HUDEP-2 (cell line): ENCODE measurements at regions not wholly inside any gene's neighbourhood (a gene's known extent, or its start where the extent isn't known, plus 50 kb on each side); places are given as distances from the start of the nearest gene placed in this dataset.

Experiments used
- DNase-seq, 76 experiments: peaks; one replicate each; lab custom pipeline; 2025; ENCODE audit not compliant: unreplicated experiment in 76 of 76; lab: John Stamatoyannopoulos, UW

DNA sequence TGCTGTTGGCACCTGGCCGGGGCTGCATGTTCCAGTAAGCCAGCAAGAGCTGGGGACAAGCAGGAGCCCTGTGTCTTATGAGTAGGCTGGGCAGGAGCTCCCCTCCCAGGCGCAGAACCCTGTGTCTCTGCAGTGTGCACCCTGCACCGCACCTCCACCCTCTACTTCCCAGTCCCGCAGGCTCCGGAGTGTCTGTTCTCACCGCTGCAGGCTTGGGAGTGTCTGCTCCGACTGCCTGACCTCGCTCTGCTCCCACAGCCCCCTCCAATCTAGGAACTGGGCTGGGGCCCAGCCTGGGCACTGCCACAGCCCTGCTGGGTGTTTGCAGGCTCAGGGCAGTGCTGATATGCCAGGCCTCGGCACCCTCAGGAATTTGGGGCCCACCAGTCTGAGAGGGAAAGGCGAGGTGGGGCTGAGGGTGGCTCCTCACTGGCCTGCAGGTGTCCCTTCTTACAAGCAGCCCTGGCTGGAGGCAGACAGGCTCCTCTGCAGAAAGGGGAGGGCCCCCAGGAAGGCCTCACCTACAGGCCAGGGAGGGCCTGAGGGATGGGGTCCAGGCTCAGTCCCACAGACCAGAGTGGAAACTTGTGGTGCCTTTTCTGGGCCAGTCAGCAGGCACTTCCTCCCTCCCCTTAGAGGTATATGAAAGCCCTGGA, 871.6 kb upstream of the GJE1 start:
- no peak for DNase-seq

DNA sequence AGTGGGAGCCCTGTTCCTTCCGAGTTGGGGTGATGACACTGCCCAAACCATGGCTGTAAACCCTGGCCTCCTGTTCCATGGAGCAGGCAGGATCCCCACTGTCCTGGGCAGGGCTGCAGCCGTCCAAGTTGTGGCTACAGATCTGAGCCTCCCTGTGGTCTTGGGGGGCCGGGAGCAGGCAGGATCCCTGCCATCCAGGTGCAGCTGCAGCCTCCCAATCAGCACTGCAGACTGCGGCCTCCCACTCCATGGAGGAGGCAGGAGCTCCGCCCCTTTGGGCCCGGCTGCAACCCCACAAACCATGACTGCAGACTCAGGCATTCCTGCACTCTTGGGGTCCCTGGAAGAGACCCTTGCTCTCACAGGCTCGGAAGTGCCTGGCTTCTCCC, 872.1 kb upstream of the GJE1 start:
- no peak for DNase-seq

DNA sequence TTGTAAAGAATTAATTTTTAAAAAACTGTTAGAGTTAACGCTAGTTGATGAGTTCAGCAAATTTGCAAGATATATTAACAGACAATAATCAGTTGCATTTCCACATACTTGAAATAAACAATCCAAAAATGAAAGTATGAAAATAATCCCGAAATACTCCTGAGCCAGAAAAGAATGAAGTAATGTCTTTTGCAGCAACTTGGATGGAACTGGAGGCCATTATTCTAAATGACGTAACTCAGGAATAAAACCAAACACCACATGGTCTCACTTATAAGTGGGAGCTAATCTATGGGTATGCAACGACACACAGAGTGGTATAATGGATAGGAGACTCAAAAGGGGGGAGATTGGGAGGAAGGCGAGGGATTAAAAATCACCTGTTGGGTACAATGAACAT, 872.9 kb upstream of the GJE1 start:
- DNase-seq: no peak

DNA sequence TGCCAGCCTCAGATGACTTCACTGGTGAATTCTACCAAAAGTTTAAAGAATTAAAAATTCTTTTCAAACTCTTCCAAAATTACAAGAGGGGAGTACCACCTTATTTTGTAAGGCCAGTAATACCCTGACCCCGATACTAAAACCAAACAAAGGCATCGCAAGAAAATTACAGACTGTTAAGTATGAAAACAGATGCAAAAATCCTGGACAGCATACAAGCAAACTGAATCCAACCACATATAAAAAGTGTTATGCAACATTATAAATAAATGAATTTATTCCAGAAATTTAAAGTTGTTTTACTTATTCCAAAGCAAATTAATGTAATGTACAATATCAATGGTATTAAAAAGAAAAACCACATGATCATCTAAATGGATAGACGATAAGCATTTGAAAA, 873.6 kb upstream of the GJE1 start:
- DNase-seq: no peak

DNA sequence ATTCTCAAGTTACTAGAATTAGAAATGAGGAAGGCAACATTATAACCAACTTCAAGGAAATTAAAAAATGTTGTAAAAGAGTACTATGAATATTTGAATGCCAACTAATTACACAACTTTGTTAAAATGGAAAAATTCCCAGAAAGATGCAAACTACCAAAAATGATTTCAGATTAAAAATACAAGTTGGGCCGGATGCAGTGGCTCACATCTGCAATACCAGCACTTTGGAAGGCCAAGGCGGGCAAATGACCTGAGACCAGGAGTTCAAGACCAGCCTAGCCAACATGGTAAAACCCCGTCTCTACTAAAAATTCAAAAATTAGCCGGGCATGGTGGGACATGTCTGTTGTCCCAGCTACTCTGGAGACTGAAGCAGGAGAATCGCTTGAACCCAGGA, 874.2 kb upstream of the GJE1 start:
- DNase-seq: no peak

DNA sequence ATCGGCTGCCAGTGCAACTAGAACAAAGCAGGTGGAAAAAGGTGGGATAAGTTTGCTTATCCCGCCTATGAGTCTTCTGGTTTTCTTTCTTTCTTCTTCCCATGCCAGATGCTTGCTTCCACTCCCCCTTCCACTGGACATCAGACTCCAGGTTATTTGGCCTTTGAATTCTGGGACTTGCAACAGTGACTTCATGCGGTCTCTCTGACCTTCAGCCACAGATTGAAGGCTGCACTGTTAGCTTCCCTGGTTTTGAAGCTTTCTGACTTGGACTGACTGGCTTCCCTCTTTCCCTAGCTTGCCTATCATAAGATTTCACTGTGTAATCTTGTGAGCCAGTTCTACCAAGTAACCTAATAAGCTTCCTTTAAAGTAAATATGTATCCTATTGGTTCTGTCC, 878.4 kb upstream of the GJE1 start:
- no peak for DNase-seq

DNA sequence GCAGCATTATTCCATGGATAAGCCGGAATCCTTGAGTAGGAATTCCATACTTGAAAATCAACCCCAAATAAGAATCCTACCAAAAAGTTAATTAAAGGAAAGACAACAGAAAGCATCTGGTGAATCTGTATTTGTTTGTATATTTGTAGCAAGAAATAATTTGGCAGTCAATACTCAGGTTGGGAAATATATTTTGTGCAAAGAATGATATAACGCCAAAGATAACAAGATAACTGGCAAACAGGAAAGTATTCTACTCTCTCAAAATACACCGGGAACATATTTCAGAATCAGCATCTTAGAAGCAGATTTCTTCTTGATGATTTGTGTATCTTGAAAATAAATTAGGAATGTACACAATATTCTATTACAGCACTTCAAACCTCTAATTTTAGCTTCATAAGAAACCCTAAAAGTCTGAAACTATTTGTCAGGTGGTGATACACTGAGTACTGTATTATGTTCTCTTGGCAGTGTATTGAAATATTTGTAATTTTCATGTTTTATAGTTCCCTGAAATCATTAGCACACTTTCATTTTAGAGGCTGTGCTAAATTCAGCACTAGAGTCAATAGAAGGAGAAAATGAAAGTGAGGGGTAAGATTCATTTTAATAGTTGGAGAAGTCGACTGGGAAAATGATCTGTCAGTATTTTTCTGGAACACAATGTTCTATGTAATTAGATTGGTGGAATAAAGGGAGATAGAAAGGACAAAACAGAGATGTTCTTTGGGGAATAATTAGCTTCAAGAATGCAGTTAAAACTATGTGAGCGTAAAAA, 879.7 kb upstream of the GJE1 start:
- no peak for DNase-seq

DNA sequence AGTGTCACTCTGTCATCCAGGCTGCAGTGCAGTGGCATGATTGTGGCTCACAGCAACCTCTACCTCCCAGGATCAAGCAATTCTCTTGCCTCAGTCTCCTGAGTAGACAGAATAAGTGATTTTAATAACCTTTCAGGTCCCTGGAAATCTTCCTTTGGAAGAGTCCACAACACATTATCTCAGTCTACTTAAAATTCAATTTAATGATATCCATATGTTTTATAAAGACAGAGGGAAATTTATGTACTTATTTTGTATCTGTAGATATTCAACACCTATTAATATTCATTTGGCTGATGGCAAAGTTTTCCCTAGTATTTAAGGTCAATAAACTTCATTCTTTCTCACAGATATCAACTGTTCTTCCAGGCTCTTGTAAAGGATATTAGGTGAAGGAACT, 881.4 kb upstream of the GJE1 start:
- no peak for DNase-seq

DNA sequence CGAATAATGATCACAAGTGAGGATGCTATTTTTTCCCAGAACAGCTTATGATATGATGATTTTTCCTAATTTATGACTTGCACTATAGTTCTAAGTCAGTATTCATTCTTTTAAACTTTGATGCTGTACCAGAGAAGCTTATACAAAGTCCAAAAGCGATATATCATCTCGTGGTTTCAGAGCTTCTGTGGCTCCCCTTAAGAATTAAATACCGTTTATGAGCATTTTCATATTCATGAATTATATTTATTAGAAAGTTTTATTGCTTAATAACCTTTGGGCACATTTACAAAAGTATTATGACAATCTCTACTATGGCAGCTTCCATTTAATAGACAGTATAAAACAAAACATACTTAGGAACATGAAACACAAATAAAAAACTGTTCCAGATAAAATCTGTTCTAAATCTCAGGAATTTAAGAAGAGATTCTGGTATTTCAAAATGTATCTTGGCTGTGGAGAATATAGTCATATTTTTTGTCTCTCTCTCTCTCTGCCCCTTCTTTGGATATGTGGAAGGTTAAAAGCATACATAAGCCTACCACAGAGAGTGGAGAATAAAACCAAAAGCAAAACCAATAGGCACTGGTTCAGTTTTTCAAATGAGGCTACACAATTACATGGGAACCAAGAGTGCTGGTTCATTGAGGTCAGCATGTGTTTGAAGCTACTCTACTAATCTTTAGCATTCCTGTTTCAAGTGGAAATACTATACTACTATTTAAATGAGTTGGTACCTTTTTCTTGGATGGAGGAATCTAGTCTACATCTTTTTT, 884.5 kb upstream of the GJE1 start:
- no peak for DNase-seq

DNA sequence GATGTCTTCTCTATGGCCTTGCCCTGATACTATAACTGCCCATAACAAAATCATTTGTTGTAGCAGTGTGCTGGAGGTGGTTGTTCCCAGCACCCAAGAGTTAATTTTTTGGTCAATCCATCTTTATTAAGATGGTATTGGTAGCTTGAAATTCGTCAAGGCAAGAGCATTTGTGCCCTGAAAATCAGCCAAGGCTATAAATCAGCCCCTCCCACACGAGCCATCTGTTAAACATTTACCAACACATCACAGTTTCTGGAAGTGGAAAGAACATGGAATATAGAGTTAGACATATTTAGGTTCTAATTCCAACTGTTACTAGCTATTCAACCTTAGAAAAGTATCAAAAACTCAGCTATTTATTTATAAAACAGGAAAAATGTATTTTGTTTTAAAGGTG, 888.4 kb upstream of the GJE1 start:
- DNase-seq: no peak

DNA sequence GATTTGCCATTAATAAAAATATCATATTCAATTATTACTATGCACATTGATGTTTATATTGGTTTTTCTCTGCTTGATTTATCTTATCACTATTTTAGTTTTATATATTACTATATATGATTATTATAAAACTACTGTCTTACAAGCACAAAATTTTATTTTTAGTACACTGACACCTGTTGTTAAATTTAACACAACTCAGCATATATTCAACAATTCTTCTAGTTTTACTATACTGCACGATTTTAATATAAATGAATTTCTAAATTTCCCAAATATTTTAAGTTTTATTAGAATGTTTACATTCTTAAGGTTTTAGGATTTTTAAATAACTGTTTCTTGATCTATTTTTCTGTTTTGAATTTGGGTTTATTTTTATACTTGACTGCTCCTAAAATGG, 889.8 kb upstream of the GJE1 start:
- DNase-seq: no peak

DNA sequence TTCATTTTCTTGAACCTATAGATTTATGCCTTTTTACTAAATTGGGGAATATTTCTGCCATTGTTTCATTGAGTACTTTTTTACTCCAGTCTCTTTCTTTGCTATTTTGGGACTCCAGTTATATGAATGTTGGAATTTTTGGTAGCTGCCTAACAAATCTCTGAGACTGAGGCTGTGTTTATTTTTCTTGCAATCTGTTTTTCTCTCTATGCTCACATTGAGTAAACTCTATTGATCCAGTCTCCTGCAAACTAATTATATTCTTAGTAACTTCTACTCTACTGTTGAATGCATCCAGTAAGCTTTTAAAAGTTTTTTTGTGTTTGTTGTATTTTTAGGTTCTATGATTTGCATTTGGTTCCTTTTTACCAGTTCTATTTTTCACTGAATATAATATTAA, 903.4 kb upstream of the GJE1 start:
- DNase-seq: no peak

DNA sequence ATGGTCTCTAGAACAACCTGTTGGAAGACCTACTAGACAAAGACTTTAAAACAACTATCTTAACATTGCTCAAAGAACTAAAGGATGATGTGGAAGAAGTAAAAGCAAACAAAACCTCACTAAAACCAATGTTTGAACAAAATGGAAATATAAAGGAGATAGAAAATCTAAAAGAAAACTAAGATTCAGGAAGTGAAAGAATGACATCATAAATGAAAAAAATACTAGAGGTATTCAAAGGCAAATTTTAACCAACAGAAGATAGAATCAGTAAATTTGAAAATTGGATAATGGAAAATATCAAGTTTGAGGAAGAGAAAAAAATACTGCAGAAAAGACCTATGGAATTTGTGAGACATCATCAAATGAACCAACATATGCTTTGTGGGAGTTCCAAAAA, 914.1 kb upstream of the GJE1 start:
- DNase-seq: no peak

DNA sequence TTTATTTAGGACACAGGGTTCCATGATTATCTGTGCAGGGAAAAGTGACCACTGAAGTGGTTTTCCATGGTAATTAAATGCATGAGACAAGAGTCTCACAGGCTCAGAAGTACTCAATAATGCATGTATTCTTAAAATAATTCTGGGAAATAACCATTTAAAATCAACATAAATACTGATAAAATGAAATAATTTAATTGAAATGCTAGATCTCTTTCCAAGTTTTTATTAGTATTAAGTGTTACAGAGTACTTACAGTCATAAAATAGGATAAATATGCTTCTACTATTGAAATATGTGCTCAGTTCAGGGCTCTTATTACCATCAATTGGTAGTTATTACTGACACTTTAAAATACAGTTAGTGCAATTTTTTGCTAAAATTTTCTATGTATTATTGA, 916.0 kb upstream of the GJE1 start:
- no peak for DNase-seq

DNA sequence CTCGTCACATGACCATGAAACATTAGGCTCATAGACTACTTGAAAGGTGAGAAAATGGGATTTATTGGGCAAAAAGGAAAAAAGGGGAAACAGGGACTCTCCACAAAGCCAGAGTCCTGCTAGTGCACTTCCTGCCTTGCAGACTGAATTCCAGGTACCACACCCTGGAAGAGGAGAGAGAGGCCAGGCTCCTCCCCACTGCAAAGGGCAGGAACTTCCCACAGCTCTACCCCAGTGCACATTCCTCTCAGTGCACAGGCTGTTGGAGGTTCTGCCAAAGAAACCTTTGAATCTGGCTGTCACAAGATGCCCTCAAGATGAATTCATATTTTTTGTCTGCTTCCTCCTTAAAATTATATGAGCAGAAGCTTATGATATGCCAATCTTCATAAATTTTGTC, 920.4 kb upstream of the GJE1 start:
- DNase-seq: no peak

DNA sequence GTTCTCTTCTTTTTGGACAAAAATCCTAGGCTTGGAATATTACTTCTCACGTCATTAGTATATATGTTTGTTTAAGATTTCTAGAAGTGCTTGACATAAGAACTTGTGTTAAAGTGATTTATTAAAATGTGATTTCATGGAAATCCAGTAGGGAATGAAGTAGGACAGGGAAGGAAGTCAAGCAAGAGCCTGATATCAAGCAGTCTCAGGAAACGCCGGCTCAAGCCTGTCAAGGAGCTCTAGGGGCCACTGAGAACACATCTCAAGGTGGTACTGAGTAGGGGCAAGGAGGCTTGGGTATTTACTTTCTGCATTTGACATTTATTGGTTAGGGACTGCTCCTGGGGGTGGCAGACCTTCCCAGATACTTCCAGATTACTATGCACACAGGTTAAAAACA, 920.9 kb upstream of the GJE1 start:
- no peak for DNase-seq

DNA sequence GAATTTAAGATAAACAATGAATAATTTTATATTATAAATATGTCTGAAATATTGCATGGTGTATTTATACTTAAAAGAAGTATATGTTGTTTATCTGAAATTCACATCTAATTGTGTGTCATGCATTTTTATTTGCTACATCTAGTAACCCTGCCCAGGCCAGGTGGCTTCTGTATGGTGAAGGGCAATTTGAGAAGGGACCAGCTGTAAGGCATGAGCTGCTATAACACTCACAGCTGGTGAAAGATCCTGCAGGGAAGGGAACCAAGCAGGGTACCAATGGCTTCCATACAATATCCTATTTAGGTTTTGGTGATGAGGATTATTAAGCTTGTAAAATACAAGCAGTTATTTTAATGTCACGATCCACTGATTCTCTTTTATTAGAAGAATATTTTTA, 921.8 kb upstream of the GJE1 start:
- no peak for DNase-seq

DNA sequence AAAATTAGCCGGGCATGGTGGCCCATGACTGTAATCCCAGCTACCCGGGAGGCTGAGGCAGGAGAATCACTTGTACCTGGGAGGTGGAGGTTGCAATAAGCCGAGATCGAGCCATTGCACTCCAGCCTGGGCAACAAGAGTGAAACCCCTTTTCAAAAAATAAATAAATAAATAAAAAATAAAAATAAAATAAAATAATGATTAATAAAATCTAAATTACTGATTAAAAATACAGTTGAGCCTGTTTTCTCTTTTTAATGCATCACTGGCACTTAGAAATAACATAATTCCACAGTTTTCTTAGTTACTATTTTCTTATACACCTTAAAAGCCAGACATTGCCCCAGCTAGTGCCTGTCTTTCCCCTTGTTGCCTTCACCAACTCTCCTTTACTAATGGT, 922.8 kb upstream of the GJE1 start:
- no peak for DNase-seq

DNA sequence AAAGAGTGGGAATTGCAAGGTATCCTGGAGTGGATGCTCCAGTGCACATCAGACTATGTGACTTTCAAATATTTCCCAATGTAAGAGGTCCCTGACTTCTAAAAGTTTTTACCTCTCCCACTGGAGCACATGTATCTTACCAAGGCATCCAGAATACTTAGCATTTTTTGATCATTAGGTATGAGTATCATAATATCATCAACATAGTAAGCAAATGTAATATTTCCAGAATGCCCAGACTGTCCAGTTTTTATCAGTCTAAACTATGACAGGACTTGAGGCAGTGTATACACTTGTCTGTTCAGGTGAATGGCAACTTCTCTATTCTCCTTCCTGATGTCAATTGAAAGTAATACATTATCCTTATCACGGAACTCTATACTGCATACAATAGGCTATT, 924.6 kb upstream of the GJE1 start:
- DNase-seq: no peak

DNA sequence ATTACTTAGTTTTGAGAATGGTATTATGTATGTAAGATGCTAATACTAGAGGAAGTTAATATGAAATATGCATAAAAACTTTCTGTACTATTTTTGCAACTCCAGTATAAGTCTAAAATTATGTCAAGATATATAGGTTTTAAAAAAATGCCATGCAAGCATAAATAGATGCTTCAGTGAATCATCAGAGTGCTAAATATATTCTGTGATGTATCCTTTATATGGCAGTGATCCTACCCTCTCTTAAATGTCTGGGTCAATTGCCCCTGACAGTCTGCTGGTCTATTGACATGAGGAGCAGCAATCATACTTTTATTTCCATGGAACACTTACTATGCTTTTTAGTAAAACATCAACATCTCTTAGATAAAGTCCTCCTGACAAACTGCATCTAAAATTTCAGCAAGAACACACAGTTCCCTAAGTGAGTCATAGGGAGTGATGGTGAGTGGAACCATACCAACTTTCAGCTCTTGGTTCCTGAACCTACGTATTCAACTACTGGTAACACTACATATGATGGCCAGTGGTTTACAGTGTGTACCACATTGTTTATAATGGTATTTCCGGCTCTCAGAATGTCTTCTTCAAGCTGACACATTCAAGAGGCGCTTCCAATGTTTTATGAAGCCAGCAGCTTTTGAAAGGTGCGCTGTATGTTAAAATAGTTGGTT, 928.7 kb upstream of the GJE1 start:
- no peak for DNase-seq

DNA sequence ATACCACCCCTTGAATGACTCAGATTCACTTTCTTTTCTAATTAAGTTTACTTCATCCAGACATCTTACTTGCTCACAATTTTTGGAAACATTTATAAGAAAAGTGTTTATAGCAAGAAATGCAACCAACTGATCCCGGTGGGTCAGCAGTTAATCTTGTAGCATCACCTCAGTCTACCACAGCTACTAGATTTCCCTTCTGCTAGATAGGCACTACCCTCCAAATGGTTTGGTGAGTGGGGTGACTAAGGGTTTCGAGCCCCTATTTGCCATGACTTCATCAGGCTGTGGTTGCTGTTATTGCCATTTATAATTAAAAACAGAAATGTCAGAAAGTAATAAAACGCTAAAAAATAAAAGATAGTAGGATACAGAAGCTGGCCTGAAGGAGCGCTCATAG, 930.1 kb upstream of the GJE1 start:
- DNase-seq: no peak
